Stimulated activated effector memory CD8-positive, alpha-beta T cell treated with anti-CD3 and anti-CD28 coated beads, Interleukin-12 subunit alpha, Interleukin-12 subunit beta, amount 100 ng/mL, for 72 hours (primary cell): ENCODE measurements at regions not wholly inside any gene's neighbourhood (a gene's known extent, or its start where the extent isn't known, plus 50 kb on each side); places are given as distances from the start of the nearest gene placed in this dataset.
"Not testable (repeated sequence)": the region's sequence is repeated elsewhere in the genome, so short reads cannot be mapped to it uniquely, and the experiment has no call there.

Experiments
- ATAC-seq: fragments of 150-1000 bp; cut with Tn5 transposase; 2 replicates; pipeline ENCODE4 v1.10.0; 2021
- DNase-seq, 2 donors: peaks; one replicate each; pipeline ENCODE4 v3.0.0; 2021 to 2022; ENCODE audit warnings: low spot score in 2 of 2
- H3K27ac Mint-ChIP-seq: one replicate; pipeline ENCODE4 v1.8.0; 2022; ENCODE audit warnings: mild to moderate bottlenecking, mixed read lengths
- H3K36me3 Mint-ChIP-seq: one replicate; pipeline ENCODE4 v1.8.0; 2022; ENCODE audit warnings: mild to moderate bottlenecking, mixed read lengths
- H3K4me1 Mint-ChIP-seq: one replicate; pipeline ENCODE4 v1.8.0; 2022; ENCODE audit warnings: mixed read lengths
- H3K4me3 Mint-ChIP-seq: one replicate; pipeline ENCODE4 v1.8.0; 2022; ENCODE audit warnings: mild to moderate bottlenecking, mixed read lengths
- H3K9me3 Mint-ChIP-seq: one replicate; pipeline ENCODE4 v1.8.0; 2022; ENCODE audit warnings: mixed read lengths

DNA sequence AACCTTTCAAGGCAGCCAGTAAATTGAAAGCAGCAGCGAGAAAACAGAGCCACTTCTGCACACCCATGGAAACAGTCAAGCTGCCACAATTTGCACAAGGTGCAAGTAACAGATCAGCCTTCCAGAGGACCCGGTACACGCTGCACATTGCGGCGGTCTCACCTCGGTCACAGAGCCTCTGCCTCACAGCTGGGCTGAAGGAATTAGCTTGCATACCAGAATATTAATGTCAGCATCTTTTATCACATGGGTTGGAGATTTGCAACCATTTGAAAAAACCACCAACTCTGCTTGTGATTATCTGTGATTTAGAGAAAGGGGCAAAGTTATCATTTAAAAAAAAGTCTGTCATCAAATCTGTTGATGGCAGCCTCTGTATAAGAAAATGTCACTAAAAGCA is 330.5 kb upstream of the TCF4 start:
- no peak overlapping the region for H3K27ac Mint-ChIP-seq
- peaks cover 26% of the 10 kb centered on the region for H3K9me3 Mint-ChIP-seq
- H3K4me3 Mint-ChIP-seq: no peak overlapping the region
- no peaks in the 10 kb centered on the region for H3K4me1 Mint-ChIP-seq
- no peak for ATAC-seq
- no peak for DNase-seq
- no peaks in the 10 kb centered on the region for H3K36me3 Mint-ChIP-seq

DNA sequence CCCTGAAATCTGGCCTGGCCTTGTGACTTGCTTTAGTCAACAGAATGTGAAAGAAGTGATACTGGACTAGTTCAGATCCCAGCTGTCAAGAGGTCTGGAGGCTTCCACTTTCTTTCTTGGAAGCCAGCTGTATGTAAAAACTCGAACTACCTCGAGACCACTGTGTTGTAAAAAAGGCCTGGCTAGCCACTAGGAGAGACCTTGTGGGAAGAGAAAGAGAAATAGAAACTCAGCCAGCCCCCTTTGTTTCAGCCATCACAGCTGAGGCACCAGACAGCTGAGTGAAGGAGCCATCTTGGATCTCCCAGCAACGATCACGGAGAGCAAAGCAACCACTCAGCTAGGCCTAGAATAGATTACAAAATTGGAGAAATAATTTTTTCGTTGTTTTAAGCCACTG is 324.9 kb upstream of the TCF4 start:
- H3K27ac Mint-ChIP-seq: no peak overlapping the region
- no peaks in the 10 kb centered on the region for H3K4me1 Mint-ChIP-seq
- H3K36me3 Mint-ChIP-seq: no peaks in the 10 kb centered on the region
- H3K9me3 Mint-ChIP-seq: peaks cover 19% of the 10 kb centered on the region
- no peak for DNase-seq
- H3K4me3 Mint-ChIP-seq: no peak overlapping the region
- ATAC-seq: no peak

DNA sequence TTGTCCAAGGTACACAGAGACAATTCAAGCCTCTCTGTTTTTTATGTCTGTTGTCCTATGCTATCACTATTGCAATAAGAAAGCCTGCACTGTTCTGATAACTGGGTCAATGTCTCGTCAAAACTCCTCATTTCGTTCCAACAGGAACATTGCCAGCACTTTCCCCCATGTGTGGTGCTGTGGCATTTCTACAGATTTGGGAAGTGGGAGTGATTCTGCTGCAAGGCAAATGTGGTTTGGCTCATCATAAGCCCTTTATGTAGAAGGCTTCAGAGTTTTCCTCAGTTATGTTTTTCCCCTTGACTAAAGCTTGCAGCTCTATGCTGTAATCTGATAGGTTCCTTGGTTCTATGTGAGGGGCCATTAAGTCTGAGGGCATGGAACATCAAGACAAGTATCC is 324.1 kb upstream of the TCF4 start:
- peaks cover 14% of the 10 kb centered on the region for H3K9me3 Mint-ChIP-seq
- no peak overlapping the region for H3K27ac Mint-ChIP-seq
- no peak overlapping the region for H3K4me3 Mint-ChIP-seq
- ATAC-seq: no peak
- H3K4me1 Mint-ChIP-seq: no peaks in the 10 kb centered on the region
- no peak for DNase-seq
- no peaks in the 10 kb centered on the region for H3K36me3 Mint-ChIP-seq

DNA sequence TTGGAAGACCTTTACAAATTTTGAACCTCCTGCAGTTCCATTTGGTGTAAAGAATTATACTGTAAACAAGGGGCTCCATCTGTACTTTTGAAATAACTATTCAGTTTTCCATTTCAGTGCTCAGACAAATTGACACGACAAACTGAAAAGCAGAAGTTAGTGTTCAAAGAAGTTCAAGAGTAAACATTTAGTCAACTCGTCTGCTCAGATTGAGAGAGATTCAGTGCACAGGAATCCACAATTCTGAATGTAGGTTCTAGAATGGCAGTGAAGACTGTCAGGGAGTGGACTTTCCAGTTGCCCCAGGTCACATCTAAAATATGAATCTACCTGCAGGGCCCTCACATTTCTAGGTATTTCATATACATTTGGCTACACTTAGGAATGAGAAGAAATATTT is 322.3 kb upstream of the TCF4 start:
- Mint-ChIP-seq H3K36me3 (no peaks in the 10 kb centered on the region), H3K9me3 (peaks cover 15% of the 10 kb centered on the region), H3K4me3 (no peak overlapping the region), H3K4me1 (no peaks in the 10 kb centered on the region), H3K27ac (no peak overlapping the region)
- DNase-seq: no peak
- ATAC-seq: no peak

DNA sequence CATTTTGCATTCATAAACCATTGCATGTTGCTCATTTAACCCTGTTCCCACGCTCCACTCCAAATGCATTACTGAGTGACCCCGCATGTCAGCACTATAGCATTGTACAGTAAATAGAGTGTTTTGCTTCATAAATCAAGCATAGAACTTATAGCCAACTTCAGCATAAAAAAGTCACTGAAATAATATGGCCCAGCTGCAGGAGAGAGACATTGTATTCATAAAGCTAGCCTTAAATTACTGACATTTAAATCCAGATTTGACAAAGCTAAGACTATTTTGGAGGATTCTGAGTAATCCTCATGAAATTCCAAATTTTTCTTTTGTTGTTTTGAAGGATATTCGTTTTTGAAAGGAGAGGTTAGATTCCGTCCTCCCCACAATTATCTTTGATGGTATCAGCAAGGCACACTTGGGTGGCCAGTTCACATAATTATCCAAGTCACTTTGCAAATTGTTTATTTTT is 320.9 kb upstream of the TCF4 start:
- DNase-seq (no peak), ATAC-seq (no peak)
- H3K36me3 Mint-ChIP-seq: no peaks in the 10 kb centered on the region
- no peaks in the 10 kb centered on the region for H3K4me1 Mint-ChIP-seq
- H3K4me3 Mint-ChIP-seq: no peak overlapping the region
- peaks cover 11% of the 10 kb centered on the region for H3K9me3 Mint-ChIP-seq
- H3K27ac Mint-ChIP-seq: no peak overlapping the region

DNA sequence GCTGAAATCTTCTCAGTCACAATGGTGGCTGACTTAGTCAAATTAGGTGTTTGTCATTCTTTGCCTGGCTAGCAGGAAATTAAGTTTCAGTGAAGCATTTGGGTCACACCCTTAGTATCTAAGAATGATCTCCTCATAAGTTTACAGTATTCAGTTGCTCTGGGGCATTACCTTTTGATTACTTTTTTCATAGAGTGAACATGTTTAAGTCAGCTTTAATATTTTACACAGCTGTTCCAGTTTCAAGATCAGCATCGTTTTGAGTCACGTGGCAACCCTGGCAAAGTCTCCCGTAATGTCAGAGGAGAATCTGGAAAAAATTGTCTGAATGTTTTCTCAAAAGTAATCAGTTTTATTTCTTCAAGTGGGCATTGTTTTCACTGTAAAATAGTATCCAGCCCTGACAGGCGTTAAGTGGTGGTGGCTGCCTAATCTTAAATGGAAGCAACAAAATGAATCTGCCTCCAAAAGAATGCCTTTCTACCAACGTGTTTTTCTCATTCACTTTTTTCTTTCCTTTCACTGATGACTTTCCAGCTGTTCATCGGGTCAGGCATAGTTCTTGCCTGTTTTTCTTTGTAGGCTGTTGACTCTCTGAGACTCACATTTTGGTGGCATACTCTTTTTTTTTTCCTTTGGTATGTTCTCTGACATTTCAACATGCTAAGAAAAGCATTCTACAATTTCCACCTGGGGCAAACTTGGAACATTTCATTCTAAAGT is 319.6 kb upstream of the TCF4 start:
- no peaks in the 10 kb centered on the region for H3K36me3 Mint-ChIP-seq
- DNase-seq (no peak), ATAC-seq (no peak)
- H3K4me3 Mint-ChIP-seq: no peak overlapping the region
- no peaks in the 10 kb centered on the region for H3K4me1 Mint-ChIP-seq
- H3K27ac Mint-ChIP-seq: no peak overlapping the region
- peaks cover 9% of the 10 kb centered on the region for H3K9me3 Mint-ChIP-seq

DNA sequence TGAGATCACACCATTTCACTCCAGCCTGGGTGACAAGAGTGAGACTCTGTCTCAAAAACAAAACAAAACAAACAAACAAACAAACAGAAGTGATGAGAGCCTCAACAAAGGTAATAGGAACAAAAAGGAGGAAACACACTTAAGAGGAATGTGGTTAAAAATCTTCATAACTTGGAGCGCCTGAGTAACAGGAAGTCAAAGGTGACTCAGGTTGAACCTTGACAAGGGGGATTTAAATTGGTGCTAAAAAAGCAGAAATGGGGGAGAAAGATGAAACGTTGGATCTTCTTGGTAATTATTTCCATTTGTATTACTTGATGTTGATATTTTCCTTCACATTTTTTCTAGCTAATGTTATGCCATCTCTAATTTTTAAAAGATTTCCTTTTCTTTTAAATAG is 318.5 kb upstream of the TCF4 start:
- no peak for ATAC-seq
- H3K9me3 Mint-ChIP-seq: peaks cover 8% of the 10 kb centered on the region

DNA sequence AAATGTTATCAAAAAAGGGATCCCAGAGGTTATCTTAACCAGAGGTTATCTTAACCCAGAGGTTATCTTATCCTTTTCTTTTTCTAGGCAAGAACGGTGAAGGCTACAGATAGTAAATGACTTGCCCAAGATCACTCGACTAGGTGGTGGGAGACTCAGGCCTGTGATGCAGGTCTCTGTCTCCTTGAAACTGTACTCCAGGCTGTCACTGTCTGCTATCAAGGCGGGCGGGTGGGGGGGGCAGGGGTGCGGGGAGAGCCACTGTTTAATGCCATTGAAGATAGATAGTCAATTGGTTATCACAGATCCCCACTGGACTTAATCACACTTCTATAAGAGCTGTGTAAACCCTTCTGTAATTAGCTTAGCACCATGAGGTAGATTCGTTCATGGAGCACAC is 315.9 kb upstream of the TCF4 start:
- ATAC-seq (no peak), DNase-seq (no peak)
- no peak overlapping the region for H3K4me3 Mint-ChIP-seq
- no peaks in the 10 kb centered on the region for H3K36me3 Mint-ChIP-seq
- H3K4me1 Mint-ChIP-seq: no peaks in the 10 kb centered on the region
- H3K9me3 Mint-ChIP-seq: peaks cover 12% of the 10 kb centered on the region
- no peak overlapping the region for H3K27ac Mint-ChIP-seq

More for the DNA sequence above, 318.5 kb upstream of the TCF4 start:
- Mint-ChIP-seq H3K27ac (no peak overlapping the region), H3K36me3 (no peaks in the 10 kb centered on the region), H3K4me3 (no peak overlapping the region), H3K4me1 (no peaks in the 10 kb centered on the region)
- DNase-seq: no peak

DNA sequence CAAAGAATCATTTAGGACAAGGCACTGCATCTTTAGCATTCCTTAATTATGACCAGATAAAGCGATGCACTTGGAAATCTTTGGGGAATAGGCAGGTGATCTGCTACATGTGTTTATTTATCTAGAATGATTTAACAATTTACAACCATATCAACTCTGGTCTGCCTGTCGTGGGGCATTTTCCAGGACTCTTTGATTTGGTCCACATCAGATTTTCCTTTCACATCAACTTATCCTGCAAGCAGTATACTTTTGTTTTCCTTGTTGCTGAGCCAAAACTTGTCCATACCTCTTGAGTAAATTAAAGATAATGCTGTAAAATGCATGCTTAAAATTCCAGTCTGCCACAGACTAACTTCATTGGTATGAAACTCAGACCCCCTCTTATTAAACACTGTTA is 312.4 kb upstream of the TCF4 start:
- Mint-ChIP-seq H3K4me3 (no peak overlapping the region), H3K9me3 (peaks cover 6% of the 10 kb centered on the region), H3K36me3 (no peaks in the 10 kb centered on the region), H3K27ac (no peak overlapping the region), H3K4me1 (no peaks in the 10 kb centered on the region)
- DNase-seq (no peak), ATAC-seq (no peak)

DNA sequence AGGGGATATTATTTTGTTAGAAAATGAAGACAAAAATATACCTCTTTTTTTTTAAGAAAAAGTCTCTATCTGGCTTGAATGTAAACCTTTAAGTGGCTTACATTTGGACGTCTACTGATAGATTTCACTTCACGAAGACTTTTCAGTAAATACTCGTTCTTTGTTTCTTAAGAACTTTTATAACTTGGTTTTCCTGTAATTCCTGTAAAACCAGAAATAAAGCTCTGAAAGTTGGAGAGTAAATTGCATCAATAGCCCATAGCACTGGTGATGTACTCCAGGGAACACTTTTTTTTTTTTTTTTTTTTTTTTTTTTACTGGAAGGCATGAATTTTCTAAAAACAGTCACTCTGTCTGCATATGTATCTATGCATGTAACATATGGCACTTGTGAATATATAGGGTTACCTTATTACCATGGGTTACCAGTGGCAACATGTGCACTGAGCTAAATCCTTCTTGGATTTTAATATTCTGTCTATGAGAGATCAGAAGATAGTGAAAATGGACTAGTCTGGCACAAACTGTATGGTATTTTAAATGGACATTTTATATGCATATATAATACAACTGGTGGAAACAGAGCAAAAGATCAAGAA is 309.2 kb upstream of the TCF4 start:
- Mint-ChIP-seq H3K4me1 (no peaks in the 10 kb centered on the region), H3K4me3 (no peak overlapping the region), H3K36me3 (no peaks in the 10 kb centered on the region), H3K9me3 (peaks cover 14% of the 10 kb centered on the region), H3K27ac (no peak overlapping the region)
- no peak for ATAC-seq
- DNase-seq: no peak

DNA sequence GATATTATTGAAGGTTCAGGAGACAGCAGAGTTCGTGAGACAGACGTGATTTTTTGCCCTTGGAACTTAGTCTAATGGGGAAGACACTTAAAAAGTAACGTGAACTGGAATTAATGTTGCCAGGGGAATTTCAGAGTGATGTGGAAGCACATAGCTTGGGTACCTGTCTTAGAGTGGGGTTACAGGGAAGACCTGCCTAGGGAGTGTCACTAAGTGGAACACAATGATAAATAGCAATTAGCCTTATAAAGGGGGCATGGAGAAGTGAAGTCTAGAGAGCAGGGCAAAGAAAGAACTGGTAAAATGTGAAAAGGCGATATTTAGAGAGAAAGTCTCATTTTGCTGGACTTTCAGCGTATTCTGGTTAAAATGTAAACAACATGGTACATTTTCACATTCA is 306.0 kb upstream of the TCF4 start:
- Mint-ChIP-seq H3K4me3 (no peak overlapping the region), H3K9me3 (peaks cover 13% of the 10 kb centered on the region), H3K36me3 (no peaks in the 10 kb centered on the region), H3K4me1 (no peaks in the 10 kb centered on the region), H3K27ac (no peak overlapping the region)
- ATAC-seq (no peak), DNase-seq (no peak)

DNA sequence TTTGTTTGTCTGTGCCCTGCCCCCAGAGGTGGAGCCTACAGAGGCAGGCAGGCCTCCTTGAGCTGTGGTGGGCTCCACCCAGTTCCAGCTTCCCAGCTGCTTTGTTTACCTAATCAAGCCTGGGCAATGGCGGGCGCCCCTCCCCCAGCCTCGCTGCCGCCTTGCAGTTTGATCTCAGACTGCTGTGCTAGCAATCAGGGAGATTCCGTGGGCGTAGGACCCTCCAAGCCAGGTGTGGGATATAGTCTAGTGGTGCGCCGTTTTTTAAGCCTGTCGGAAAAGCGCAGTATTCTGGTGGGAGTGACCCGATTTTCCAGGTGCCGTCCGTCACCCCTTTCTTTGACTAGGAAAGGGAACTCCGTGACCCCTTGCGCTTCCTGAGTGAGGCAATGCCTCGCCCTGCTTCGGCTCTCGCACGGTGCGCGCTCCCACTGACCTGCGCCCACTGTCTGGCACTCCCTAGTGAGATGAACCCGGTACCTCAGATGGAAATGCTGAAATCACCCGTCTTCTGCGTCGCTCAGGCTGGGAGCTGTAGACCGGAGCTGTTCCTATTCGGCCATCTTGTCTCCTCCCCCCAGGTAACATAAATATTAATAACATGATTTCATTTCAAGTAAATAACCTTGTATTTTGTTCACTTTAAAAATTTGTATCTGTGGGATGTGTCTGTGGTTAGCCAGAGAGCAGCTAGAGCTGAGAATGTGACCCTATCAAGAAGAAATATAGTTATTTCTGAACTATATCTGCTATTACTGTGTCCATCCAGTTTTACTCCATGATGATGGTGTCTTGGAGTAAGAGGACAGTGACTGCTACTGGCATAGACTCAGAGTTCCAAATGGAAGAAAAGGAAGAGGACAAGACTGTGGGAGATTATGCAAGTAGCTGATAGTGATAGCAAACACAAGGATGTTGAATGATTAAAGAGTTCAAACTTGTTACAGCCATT is 305.1 kb upstream of the TCF4 start:
- not testable (repeated sequence) for H3K27ac Mint-ChIP-seq, H3K36me3 Mint-ChIP-seq, H3K4me3 Mint-ChIP-seq, ATAC-seq, DNase-seq, H3K4me1 Mint-ChIP-seq
- H3K9me3 Mint-ChIP-seq: peaks cover 13% of the 10 kb centered on the region

DNA sequence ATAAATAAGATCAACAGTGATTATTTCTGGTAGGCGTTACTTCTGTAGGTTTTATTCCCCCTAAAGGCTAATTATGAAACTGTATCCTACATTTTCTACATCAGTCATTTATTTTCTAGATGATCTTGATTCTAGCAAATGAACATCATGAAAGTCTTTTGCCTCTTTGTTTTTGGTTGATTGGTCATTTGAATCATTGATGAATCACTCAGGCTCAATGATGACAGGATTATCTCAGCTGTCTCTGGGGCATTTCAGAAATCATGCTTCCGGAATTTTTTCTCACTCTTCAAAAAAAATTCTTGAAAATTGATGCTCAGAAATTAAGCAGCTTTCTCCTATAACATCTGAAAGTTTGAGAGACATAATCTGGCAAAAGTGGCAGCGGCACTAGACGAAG is 298.9 kb upstream of the TCF4 start:
- ATAC-seq (no peak), DNase-seq (no peak)
- Mint-ChIP-seq H3K9me3 (peaks cover under 1% of the 10 kb centered on the region), H3K4me1 (no peaks in the 10 kb centered on the region), H3K27ac (no peak overlapping the region), H3K36me3 (no peaks in the 10 kb centered on the region), H3K4me3 (no peak overlapping the region)

DNA sequence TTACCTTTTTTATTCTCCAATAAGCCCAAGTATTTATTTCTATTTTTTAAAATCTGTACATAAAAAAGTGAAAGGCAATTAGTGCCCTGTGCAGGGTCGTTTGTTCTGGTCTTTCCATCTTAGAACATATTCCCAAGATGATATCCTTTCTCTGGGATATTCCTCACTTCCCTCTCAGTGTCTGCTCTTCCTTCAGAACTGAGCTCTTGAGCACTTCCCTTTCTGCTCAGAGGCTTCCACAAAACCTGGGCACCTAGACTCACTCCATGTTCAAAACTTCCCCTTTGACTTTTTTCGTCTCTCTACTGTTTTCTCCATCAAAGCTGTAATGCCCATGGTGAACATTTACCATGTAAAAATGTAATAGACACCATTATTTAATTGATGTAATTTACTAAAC is 296.5 kb upstream of the TCF4 start:
- H3K9me3 Mint-ChIP-seq: no peaks in the 10 kb centered on the region
- H3K27ac Mint-ChIP-seq: no peak overlapping the region
- no peak overlapping the region for H3K4me3 Mint-ChIP-seq
- H3K4me1 Mint-ChIP-seq: no peaks in the 10 kb centered on the region
- H3K36me3 Mint-ChIP-seq: no peaks in the 10 kb centered on the region
- DNase-seq (no peak), ATAC-seq (no peak)

DNA sequence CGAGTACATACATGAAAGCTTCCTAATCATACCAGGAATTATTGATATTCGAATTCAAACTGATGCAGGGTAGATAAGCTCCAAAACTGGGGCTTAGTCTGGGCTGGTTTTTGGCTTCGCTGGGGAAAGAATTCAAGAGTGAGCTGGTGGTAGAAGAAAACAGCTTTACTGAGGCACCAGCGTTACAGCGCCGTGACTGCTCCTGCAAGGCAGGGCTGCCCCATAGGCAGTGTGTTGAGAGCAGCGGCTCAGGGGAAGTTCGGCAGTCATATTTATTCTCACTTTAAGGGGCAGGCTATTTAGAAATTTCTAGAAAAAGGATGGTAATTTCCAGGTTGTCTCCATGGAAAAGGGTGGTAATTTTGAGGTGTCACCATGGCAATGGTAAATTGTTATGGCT is 292.6 kb upstream of the TCF4 start:
- DNase-seq (no peak), ATAC-seq (no peak)
- H3K4me1 Mint-ChIP-seq: no peaks in the 10 kb centered on the region
- H3K36me3 Mint-ChIP-seq: no peaks in the 10 kb centered on the region
- H3K9me3 Mint-ChIP-seq: peaks cover 4% of the 10 kb centered on the region
- no peak overlapping the region for H3K27ac Mint-ChIP-seq
- H3K4me3 Mint-ChIP-seq: no peak overlapping the region

DNA sequence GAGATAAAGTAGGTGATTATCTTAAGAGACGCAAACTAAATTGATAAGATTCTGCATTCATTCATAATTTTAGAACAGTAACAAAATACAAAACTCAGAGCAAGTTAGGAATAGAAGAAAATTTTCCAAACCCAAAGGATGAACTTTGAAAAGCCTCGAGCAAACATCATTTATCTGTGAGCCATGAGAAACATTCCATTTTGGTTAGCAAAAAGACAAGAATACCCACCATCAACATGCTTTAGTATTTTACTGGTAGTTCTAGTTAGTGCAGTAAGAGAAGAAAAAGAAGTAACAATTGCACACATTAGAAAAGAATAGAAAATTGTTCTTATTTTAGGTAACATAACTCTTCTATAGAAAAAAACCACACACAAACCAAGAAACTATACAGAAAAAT is 291.3 kb upstream of the TCF4 start:
- Mint-ChIP-seq H3K36me3 (no peaks in the 10 kb centered on the region), H3K9me3 (peaks cover 6% of the 10 kb centered on the region), H3K4me3 (no peak overlapping the region), H3K27ac (no peak overlapping the region), H3K4me1 (no peaks in the 10 kb centered on the region)
- DNase-seq (no peak), ATAC-seq (no peak)
